ENCODE measurements at regions not wholly inside any gene's neighbourhood (a gene's known extent, or its start where the extent isn't known, plus 50 kb on each side); places are given as distances from the start of the nearest gene placed in this dataset.
"Not testable (repeated sequence)": the region's sequence is repeated elsewhere in the genome, so short reads cannot be mapped to it uniquely, and the experiment has no call there.

- DNase-seq, result no peak
Observed at GRCh38 chr12:58668233-58668632, 252.1 kb downstream of the LRIG3 start.

- DNase-seq, result no peak
Observed at GRCh38 chr12:58668871-58669270, 251.4 kb downstream of the LRIG3 start.

GRCh38 chr12:58670623-58671022 is 249.7 kb downstream of the LRIG3 start:
- DNase-seq, result no peak

- no peak for DNase-seq
Observed at GRCh38 chr12:58671196-58671595, 249.1 kb downstream of the LRIG3 start.

GRCh38 chr12:58673021-58673420 is 247.3 kb downstream of the LRIG3 start:
- no peak for DNase-seq

GRCh38 chr12:58677833-58678232 is 242.5 kb downstream of the LRIG3 start:
- DNase-seq, result not testable (repeated sequence)

GRCh38 chr12:58678753-58679152 is 241.6 kb downstream of the LRIG3 start:
- no peak for DNase-seq

- no peak for DNase-seq
Observed at GRCh38 chr12:58681730-58682129, 238.6 kb downstream of the LRIG3 start.

- DNase-seq, result no peak
Observed at GRCh38 chr12:58695263-58695662, 225.0 kb downstream of the LRIG3 start.

GRCh38 chr12:58701536-58701935 is 218.8 kb downstream of the LRIG3 start:
- no peak for DNase-seq

- DNase-seq, result no peak
Observed at GRCh38 chr12:58703866-58704265, 216.4 kb downstream of the LRIG3 start.

GRCh38 chr12:58704770-58705169 is 215.5 kb downstream of the LRIG3 start:
- DNase-seq, result not testable (repeated sequence)

- no peak for DNase-seq
Observed at GRCh38 chr12:58710901-58711300, 209.4 kb downstream of the LRIG3 start.

- no peak for DNase-seq
Observed at GRCh38 chr12:58711974-58712373, 208.3 kb downstream of the LRIG3 start.

GRCh38 chr12:58712976-58713375 is 207.3 kb downstream of the LRIG3 start:
- DNase-seq, result no peak

GRCh38 chr12:58719161-58719560 is 201.1 kb downstream of the LRIG3 start:
- DNase-seq, result no peak

- no peak for DNase-seq
Observed at GRCh38 chr12:58720421-58720820, 199.9 kb downstream of the LRIG3 start.

- no peak for DNase-seq
Observed at GRCh38 chr12:58725400-58726105, 194.8 kb downstream of the LRIG3 start.

- DNase-seq, result no peak
Observed at GRCh38 chr12:58727521-58727920, 192.8 kb downstream of the LRIG3 start.

- DNase-seq, result no peak
Observed at GRCh38 chr12:58728397-58728796, 191.9 kb downstream of the LRIG3 start.

GRCh38 chr12:58731096-58731495 is 189.2 kb downstream of the LRIG3 start:
- DNase-seq, result no peak

- no peak for DNase-seq
Observed at GRCh38 chr12:58732894-58733293, 187.4 kb downstream of the LRIG3 start.

GRCh38 chr12:58741226-58741625 is 179.1 kb downstream of the LRIG3 start:
- DNase-seq, result no peak

GRCh38 chr12:58745348-58746125 is 174.8 kb downstream of the LRIG3 start:
- no peak for DNase-seq
